ENCODE measurements at regions not wholly inside any gene's neighbourhood (a gene's known extent, or its start where the extent isn't known, plus 50 kb on each side); places are given as distances from the start of the nearest gene placed in this dataset.
"Not testable (repeated sequence)": the region's sequence is repeated elsewhere in the genome, so short reads cannot be mapped to it uniquely, and the experiment has no call there.

- DNase-seq (ENCODE audit: low read depth in 2 of 2), result no peak
These were observed 906.8 kb upstream of the NDST4 start for GRCh38 chr4:116020141-116020722.

GRCh38 chr4:116018831-116019230, 905.4 kb upstream of the NDST4 start:
- DNase-seq (ENCODE audit: low read depth in 2 of 2), result no peak

- DNase-seq (ENCODE audit: low read depth in 2 of 2), result no peak
These were observed 902.8 kb upstream of the NDST4 start for GRCh38 chr4:116016201-116016600.

- DNase-seq (ENCODE audit: low read depth in 2 of 2), result no peak
These were observed 902.1 kb upstream of the NDST4 start for GRCh38 chr4:116015549-116015948.

GRCh38 chr4:116015062-116015461, 901.6 kb upstream of the NDST4 start:
- DNase-seq (ENCODE audit: low read depth in 2 of 2), result no peak

- no peak for DNase-seq (ENCODE audit: low read depth in 2 of 2)
These were observed 897.5 kb upstream of the NDST4 start for GRCh38 chr4:116010923-116011322.

- no peak for DNase-seq (ENCODE audit: low read depth in 2 of 2)
These were observed 892.3 kb upstream of the NDST4 start for GRCh38 chr4:116005806-116006088.

- DNase-seq (ENCODE audit: low read depth in 2 of 2), result no peak
These were observed 891.8 kb upstream of the NDST4 start for GRCh38 chr4:116005037-116005805.

GRCh38 chr4:116001291-116001690, 887.9 kb upstream of the NDST4 start:
- no peak for DNase-seq (ENCODE audit: low read depth in 2 of 2)

GRCh38 chr4:115986573-115986972, 873.2 kb upstream of the NDST4 start:
- DNase-seq (ENCODE audit: low read depth in 2 of 2), result no peak

- not testable (repeated sequence) for DNase-seq (ENCODE audit: low read depth in 2 of 2)
These were observed 862.1 kb upstream of the NDST4 start for GRCh38 chr4:115975421-115976001.

GRCh38 chr4:115973768-115974167, 860.3 kb upstream of the NDST4 start:
- no peak for DNase-seq (ENCODE audit: low read depth in 2 of 2)

GRCh38 chr4:115972967-115973366, 859.5 kb upstream of the NDST4 start:
- DNase-seq (ENCODE audit: low read depth in 2 of 2), result no peak

- no peak for DNase-seq (ENCODE audit: low read depth in 2 of 2)
These were observed 857.4 kb upstream of the NDST4 start for GRCh38 chr4:115970859-115971258.

- no peak for DNase-seq (ENCODE audit: low read depth in 2 of 2)
These were observed 856.3 kb upstream of the NDST4 start for GRCh38 chr4:115969756-115970155.

GRCh38 chr4:115965588-115965987, 852.2 kb upstream of the NDST4 start:
- no peak for DNase-seq (ENCODE audit: low read depth in 2 of 2)

- DNase-seq (ENCODE audit: low read depth in 2 of 2), result not testable (repeated sequence)
These were observed 842.8 kb upstream of the NDST4 start for GRCh38 chr4:115956054-115956796.

GRCh38 chr4:115950806-115951205, 837.4 kb upstream of the NDST4 start:
- no peak for DNase-seq (ENCODE audit: low read depth in 2 of 2)

- not testable (repeated sequence) for DNase-seq (ENCODE audit: low read depth in 2 of 2)
These were observed 836.7 kb upstream of the NDST4 start for GRCh38 chr4:115949974-115950743.

- no peak for DNase-seq (ENCODE audit: low read depth in 2 of 2)
These were observed 831.6 kb upstream of the NDST4 start for GRCh38 chr4:115945026-115945425.

GRCh38 chr4:115944146-115944905, 830.9 kb upstream of the NDST4 start:
- DNase-seq (ENCODE audit: low read depth in 2 of 2), result no peak
